C4-2B (cell line): ENCODE measurements at regions not wholly inside any gene's neighbourhood (a gene's known extent, or its start where the extent isn't known, plus 50 kb on each side); places are given as distances from the start of the nearest gene placed in this dataset.

Source experiments
- CTCF ChIP-seq: fragments of 450-650 bp; conservative IDR thresholded peaks from 2 replicates; pipeline ENCODE4 v1.5.1; 2017; ENCODE audit warnings: mild to moderate bottlenecking
- ZFX ChIP-seq: fragments of 450-650 bp; IDR thresholded peaks from 2 replicates; pipeline ENCODE4 v1.6.1; 2017

GRCh38 chr20:52748990-52749389 lies 223.2 kb upstream of the TSHZ2 start:
- no peak for TF ChIP-seq CTCF
- no peak for TF ChIP-seq ZFX
